Natural killer cell (primary cell): ENCODE measurements at regions not wholly inside any gene's neighbourhood (a gene's known extent, or its start where the extent isn't known, plus 50 kb on each side); places are given as distances from the start of the nearest gene placed in this dataset.

ENCODE experiments used
- ATAC-seq, 3 donors: fragments of 150-1000 bp in 2 of 3; fragments of 200-7000 bp in 1 of 3; cut with Tn5 transposase; 1 replicate in 1 of 3; 2 replicates in 2 of 3; pipeline ENCODE4 v1.10.0; 2021; ENCODE audit warnings: mild to moderate bottlenecking in 2 of 3, moderate library complexity in 2 of 3
- DNase-seq, 2 donors: peaks; one replicate each; pipeline versions ENCODE4 v3.0.0 to v3.0.0-alpha.2; 2013 to 2021; ENCODE audit warnings: mixed read lengths in 1 of 2
- H3K27ac ChIP-seq: one replicate; pipeline ENCODE4 v1.5.1; 2013; ENCODE audit warnings: mild to moderate bottlenecking, low read length
- H3K27me3 ChIP-seq: one replicate; pipeline ENCODE4 v1.6.1; 2013; ENCODE audit warnings: low read length; ENCODE audit not compliant: control insufficient read depth, insufficient read depth
- H3K36me3 ChIP-seq: one replicate; pipeline ENCODE4 v1.6.1; 2013; ENCODE audit warnings: low read length; ENCODE audit not compliant: control insufficient read depth, insufficient read depth
- H3K4me1 ChIP-seq: one replicate; pipeline ENCODE4 v1.6.1; 2013; ENCODE audit warnings: low read length; ENCODE audit not compliant: control insufficient read depth, insufficient read depth
- H3K4me3 ChIP-seq: one replicate; pipeline ENCODE4 v1.5.1; 2013; ENCODE audit warnings: low read length
- H3K9me3 ChIP-seq: one replicate; pipeline ENCODE4 v1.6.1; 2013; ENCODE audit warnings: low read length; ENCODE audit not compliant: control insufficient read depth, insufficient read depth
- H3K27ac Mint-ChIP-seq, 2 donors: one replicate each; pipeline ENCODE4 v1.8.0; 2022; ENCODE audit warnings: mild to moderate bottlenecking in 2 of 2, mixed read lengths in 2 of 2, moderate library complexity in 1 of 2
- H3K27me3 Mint-ChIP-seq, 2 donors: one replicate each; pipeline ENCODE4 v1.8.0; 2022; ENCODE audit warnings: low read depth in 2 of 2, mixed read lengths in 2 of 2
- H3K36me3 Mint-ChIP-seq: one replicate; pipeline ENCODE4 v1.8.0; 2022; ENCODE audit warnings: mixed read lengths
- H3K4me1 Mint-ChIP-seq, 2 donors: one replicate each; pipeline ENCODE4 v1.8.0; 2022; ENCODE audit warnings: mixed read lengths in 2 of 2
- H3K4me3 Mint-ChIP-seq: one replicate; pipeline ENCODE4 v1.8.0; 2022; ENCODE audit warnings: mild to moderate bottlenecking, moderate library complexity, mixed read lengths
- H3K9me3 Mint-ChIP-seq, 2 donors: one replicate each; pipeline ENCODE4 v1.8.0; 2022; ENCODE audit warnings: mixed read lengths in 2 of 2
- CTCF ChIP-seq: fragments of 200-600 bp; IDR thresholded peaks from one replicate; pipeline ENCODE4 v1.8.0; 2022; ENCODE audit warnings: antibody characterized with exemption
- WGBS: methylation state at CpG from one replicate; pipeline ENCODE4 v1.1.7; 2013; ENCODE audit warnings: missing lambda C conversion rate; ENCODE audit not compliant: insufficient coverage; 5-methylcytosine and 5-hydroxymethylcytosine counted together
- intact Hi-C: fragments of 100-400 bp; cut with micrococcal nuclease; formaldehyde crosslinking; loops from one replicate; pipeline ENCODE4 v1.14.2; 2022

GRCh38 chr19:29292562-29292961, 79.6 kb upstream of the UQCRFS1 start:
- H3K27ac Mint-ChIP-seq = no peak overlapping the region
- TF ChIP-seq CTCF = no peak
- Histone ChIP-seq H3K4me3 (no peak overlapping the region), H3K27ac (no peak overlapping the region), H3K27me3 (no peaks in the 10 kb centered on the region), H3K4me1 (peaks cover 16% of the 10 kb centered on the region), H3K9me3 (no peaks in the 10 kb centered on the region), H3K36me3 (no peaks in the 10 kb centered on the region)
- peaks cover 9 to 23% of the 10 kb centered on the region in 2 donors for H3K27me3 Mint-ChIP-seq
- ATAC-seq = no peak
- H3K36me3 Mint-ChIP-seq = no peaks in the 10 kb centered on the region
- peaks cover 14% of the 10 kb centered on the region in 2 donors for H3K4me1 Mint-ChIP-seq
- intact Hi-C loops = no loop called here
- DNase-seq = no peak
- H3K9me3 Mint-ChIP-seq = no peaks in the 10 kb centered on the region
- no peak overlapping the region for H3K4me3 Mint-ChIP-seq
- 75% methylated on average over 5 of the region's 5 CpGs for WGBS

- H3K4me1 ChIP-seq = peaks cover 16% of the 10 kb centered on the region
- H3K36me3 ChIP-seq = no peaks in the 10 kb centered on the region
- Mint-ChIP-seq H3K4me3 (no peak overlapping the region), H3K4me1 (peaks cover 14% of the 10 kb centered on the region in 2 donors), H3K27ac (peak overlapping the region in 1 of 2 donors; percentile 25), H3K36me3 (no peaks in the 10 kb centered on the region), H3K9me3 (no peaks in the 10 kb centered on the region), H3K27me3 (peaks cover 15 to 25% of the 10 kb centered on the region in 2 donors)
- no peak overlapping the region for H3K27ac ChIP-seq
- H3K4me3 ChIP-seq = no peak overlapping the region
- DNase-seq (no peak), ATAC-seq (no peak)
- no peaks in the 10 kb centered on the region for H3K9me3 ChIP-seq
- H3K27me3 ChIP-seq = no peaks in the 10 kb centered on the region
- no peak for TF ChIP-seq CTCF
- 52% methylated on average over 11 of the region's 11 CpGs for WGBS
- intact Hi-C loops = no loop called here
These were observed 80.3 kb upstream of the UQCRFS1 start for GRCh38 chr19:29293292-29293691.

- Histone ChIP-seq H3K36me3 (no peaks in the 10 kb centered on the region), H3K27ac (no peak overlapping the region), H3K4me3 (no peak overlapping the region), H3K4me1 (peaks cover 16% of the 10 kb centered on the region), H3K27me3 (no peaks in the 10 kb centered on the region), H3K9me3 (no peaks in the 10 kb centered on the region)
- no peak for TF ChIP-seq CTCF
- Mint-ChIP-seq H3K4me1 (peaks cover 14% of the 10 kb centered on the region in 2 donors), H3K27me3 (peaks cover 15 to 25% of the 10 kb centered on the region in 2 donors), H3K9me3 (no peaks in the 10 kb centered on the region), H3K27ac (peak overlapping the region in 1 of 2 donors; percentile 25), H3K4me3 (no peak overlapping the region), H3K36me3 (no peaks in the 10 kb centered on the region)
- DNase-seq (peak in 1 of 2 donors; percentile 33), ATAC-seq (peak in 2 of 3 donors; percentile 54 to 62)
- intact Hi-C loops = no loop called here
- WGBS = 69% methylated on average over 7 of the region's 7 CpGs
These were observed 80.9 kb upstream of the UQCRFS1 start for GRCh38 chr19:29293736-29294342.

- H3K4me3 Mint-ChIP-seq = no peak overlapping the region
- 50% methylated on average over 3 of the region's 3 CpGs for WGBS
- Histone ChIP-seq H3K27ac (no peak overlapping the region), H3K4me3 (no peak overlapping the region), H3K4me1 (peaks cover 16% of the 10 kb centered on the region), H3K27me3 (no peaks in the 10 kb centered on the region), H3K9me3 (no peaks in the 10 kb centered on the region), H3K36me3 (no peaks in the 10 kb centered on the region)
- peaks cover 15 to 25% of the 10 kb centered on the region in 2 donors for H3K27me3 Mint-ChIP-seq
- DNase-seq (no peak), ATAC-seq (peak in 2 of 3 donors; percentile 17 to 34)
- intact Hi-C loops = no loop called here
- no peak for TF ChIP-seq CTCF
- H3K9me3 Mint-ChIP-seq = no peaks in the 10 kb centered on the region
- peak overlapping the region in 1 of 2 donors; percentile 25 for H3K27ac Mint-ChIP-seq
- peaks cover 14% of the 10 kb centered on the region in 2 donors for H3K4me1 Mint-ChIP-seq
- no peaks in the 10 kb centered on the region for H3K36me3 Mint-ChIP-seq
These were observed 81.4 kb upstream of the UQCRFS1 start for GRCh38 chr19:29294343-29294811.
